Suprapubic skin (tissue), 4 donors: ENCODE measurements at regions not wholly inside any gene's neighbourhood (a gene's known extent, or its start where the extent isn't known, plus 50 kb on each side); places are given as distances from the start of the nearest gene placed in this dataset.
"Not testable (repeated sequence)": the region's sequence is repeated elsewhere in the genome, so short reads cannot be mapped to it uniquely, and the experiment has no call there.

Experiments
- DNase-seq, 2 donors: peaks; one replicate each; pipeline ENCODE4 v3.0.0-alpha.2; 2019; ENCODE audit warnings: low spot score in 2 of 2
- H3K27ac ChIP-seq: fragments of 200-600 bp; sonication (generic); one replicate; pipeline ENCODE4 v1.5.1; 2019
- H3K27me3 ChIP-seq: fragments of 200-600 bp; sonication (generic); one replicate; pipeline ENCODE4 v1.5.1; 2019
- H3K36me3 ChIP-seq: fragments of 200-600 bp; sonication (generic); one replicate; pipeline ENCODE4 v1.5.1; 2019
- H3K4me1 ChIP-seq: fragments of 200-600 bp; sonication (generic); one replicate; pipeline ENCODE4 v1.5.1; 2019
- H3K4me3 ChIP-seq: fragments of 200-600 bp; sonication (generic); one replicate; pipeline ENCODE4 v1.5.1; 2019; ENCODE audit warnings: mild to moderate bottlenecking
- H3K9me3 ChIP-seq: fragments of 200-600 bp; sonication (generic); one replicate; pipeline ENCODE4 v1.5.1; 2019
- CTCF ChIP-seq, 2 donors: fragments of 200-600 bp in 1 of 2; fragments of 450-650 bp in 1 of 2; sonication (generic) in 1 of 2; IDR thresholded peaks; one replicate each; pipeline ENCODE4 v1.5.1; 2016 to 2019; ENCODE audit warnings: antibody characterized with exemption in 2 of 2, mild to moderate bottlenecking in 1 of 2, moderate library complexity in 1 of 2
- EP300 ChIP-seq: sonication (generic); formaldehyde crosslinking; IDR thresholded peaks from one replicate; pipeline ENCODE4 v1.6.1; 2017; ENCODE audit warnings: antibody characterized with exemption
- POLR2A ChIP-seq, 2 donors: fragments of 450-650 bp; IDR thresholded peaks; one replicate each; pipeline ENCODE4 v1.6.1; 2017; ENCODE audit warnings: antibody characterized with exemption in 2 of 2, mild to moderate bottlenecking in 2 of 2, moderate library complexity in 2 of 2
- POLR2AphosphoS5 ChIP-seq, 3 donors: sonication (generic); formaldehyde crosslinking; IDR thresholded peaks; one replicate each; pipeline ENCODE4 v1.6.1; 2017; ENCODE audit warnings: antibody characterized with exemption in 3 of 3
- WGBS: methylation state at CpG from one replicate; pipeline ENCODE4 v1.1.5; 2018; 5-methylcytosine and 5-hydroxymethylcytosine counted together

DNA sequence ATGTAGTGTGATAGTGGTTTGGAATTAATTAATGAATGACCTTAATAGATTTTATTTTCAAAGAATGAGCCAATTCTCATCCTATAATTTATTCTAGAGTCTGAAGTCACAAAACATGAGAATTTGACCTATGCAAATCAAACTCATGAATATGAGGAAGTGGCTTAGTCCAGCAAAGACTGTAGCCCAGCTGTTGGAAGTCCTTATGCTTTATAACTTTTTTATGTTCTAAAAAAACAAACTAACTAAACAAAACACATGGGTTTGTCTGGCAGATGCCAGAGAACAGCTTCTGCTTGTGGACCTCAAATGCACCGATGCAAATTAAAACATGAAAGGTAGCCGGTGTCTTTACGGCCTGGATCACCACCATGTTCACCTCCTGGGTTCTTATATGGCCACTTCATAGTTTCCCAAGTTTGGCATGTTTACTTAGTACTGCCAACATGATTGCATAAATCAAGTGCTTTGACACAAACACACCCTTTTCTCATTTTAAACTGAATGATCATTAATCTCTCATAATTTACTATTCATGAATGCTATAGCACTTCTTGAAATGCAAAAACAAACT is 277.4 kb downstream of the PAPSS1 start:
- TF ChIP-seq EP300 (no peak), POLR2A (IDR thresholded peaks at IDR 0.05) (no peak), POLR2AphosphoS5 (IDR thresholded peaks at IDR 0.05) (no peak), CTCF (IDR thresholded peaks at IDR 0.05) (no peak)
- H3K4me3 ChIP-seq = no peak overlapping the region
- no peaks in the 10 kb centered on the region for H3K27me3 ChIP-seq
- H3K36me3 ChIP-seq = no peaks in the 10 kb centered on the region
- no peaks in the 10 kb centered on the region for H3K9me3 ChIP-seq
- no peaks in the 10 kb centered on the region for H3K4me1 ChIP-seq
- H3K27ac ChIP-seq = no peak overlapping the region
- no peak for DNase-seq
- WGBS = 45% methylated on average over 3 of the region's 3 CpGs

GRCh38 chr4:107439401-107439800 is 280.6 kb downstream of the PAPSS1 start:
- Histone ChIP-seq H3K9me3 (no peaks in the 10 kb centered on the region), H3K4me3 (no peak overlapping the region), H3K4me1 (no peaks in the 10 kb centered on the region), H3K27me3 (no peaks in the 10 kb centered on the region), H3K36me3 (no peaks in the 10 kb centered on the region), H3K27ac (no peak overlapping the region)
- TF ChIP-seq CTCF (IDR thresholded peaks at IDR 0.05) = no peak
- TF ChIP-seq POLR2AphosphoS5 (IDR thresholded peaks at IDR 0.05) = no peak
- no peak for TF ChIP-seq POLR2A (IDR thresholded peaks at IDR 0.05)
- no peak for TF ChIP-seq EP300
- 100% methylated on average over 3 of the region's 3 CpGs for WGBS
- no peak for DNase-seq

GRCh38 chr4:107436471-107436870 is 283.6 kb downstream of the PAPSS1 start:
- DNase-seq, H3K4me1 ChIP-seq, H3K27me3 ChIP-seq, H3K36me3 ChIP-seq, H3K4me3 ChIP-seq, H3K27ac ChIP-seq, H3K9me3 ChIP-seq: not testable (repeated sequence)
- 17% methylated on average over 1 of the region's 1 CpG for WGBS

DNA sequence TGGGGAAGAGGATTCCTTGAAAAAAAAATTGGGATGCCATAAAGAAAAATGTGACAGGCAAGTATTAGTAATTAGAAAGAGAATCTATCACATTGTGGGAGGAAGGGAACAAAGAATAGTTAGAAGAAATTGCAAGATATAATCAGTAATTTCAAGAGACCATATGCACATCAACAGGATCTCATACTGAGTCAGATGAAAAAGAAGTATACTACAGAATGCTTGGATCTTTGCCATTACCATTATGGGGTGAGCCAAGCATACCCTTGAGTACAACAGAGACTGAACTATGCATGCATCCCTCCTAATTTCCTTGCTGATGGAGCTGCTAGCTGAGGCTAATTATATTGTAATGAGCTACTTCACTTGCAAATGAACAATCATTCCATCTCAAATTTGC is 287.6 kb downstream of the PAPSS1 start:
- no peak for TF ChIP-seq EP300
- Histone ChIP-seq H3K36me3 (no peaks in the 10 kb centered on the region), H3K27me3 (no peaks in the 10 kb centered on the region), H3K4me1 (no peaks in the 10 kb centered on the region), H3K27ac (no peak overlapping the region), H3K9me3 (no peaks in the 10 kb centered on the region), H3K4me3 (no peak overlapping the region)
- no peak for DNase-seq

- 90% methylated on average over 2 of the region's 2 CpGs for WGBS
- H3K9me3 ChIP-seq = no peaks in the 10 kb centered on the region
- no peak for DNase-seq
- no peaks in the 10 kb centered on the region for H3K36me3 ChIP-seq
- no peak overlapping the region for H3K27ac ChIP-seq
- H3K4me3 ChIP-seq = no peak overlapping the region
- TF ChIP-seq POLR2A (IDR thresholded peaks at IDR 0.05) (no peak), EP300 (no peak), CTCF (IDR thresholded peaks at IDR 0.05) (no peak), POLR2AphosphoS5 (IDR thresholded peaks at IDR 0.05) (no peak)
- no peaks in the 10 kb centered on the region for H3K4me1 ChIP-seq
- H3K27me3 ChIP-seq = no peaks in the 10 kb centered on the region
Observed at GRCh38 chr4:107423677-107424405, 296.2 kb downstream of the PAPSS1 start.

GRCh38 chr4:107419536-107419935 is 300.5 kb downstream of the PAPSS1 start:
- H3K4me3 ChIP-seq, H3K36me3 ChIP-seq, H3K4me1 ChIP-seq, H3K9me3 ChIP-seq, DNase-seq, H3K27ac ChIP-seq, H3K27me3 ChIP-seq: not testable (repeated sequence)
- WGBS = 65% methylated on average over 2 of the region's 2 CpGs

- H3K27ac ChIP-seq = no peak overlapping the region
- no peaks in the 10 kb centered on the region for H3K36me3 ChIP-seq
- no peaks in the 10 kb centered on the region for H3K27me3 ChIP-seq
- no peak for TF ChIP-seq CTCF (IDR thresholded peaks at IDR 0.05)
- no peak for TF ChIP-seq POLR2AphosphoS5 (IDR thresholded peaks at IDR 0.05)
- TF ChIP-seq EP300 = no peak
- TF ChIP-seq POLR2A (IDR thresholded peaks at IDR 0.05) = no peak
- 39% methylated on average over 2 of the region's 2 CpGs for WGBS
- H3K9me3 ChIP-seq = no peaks in the 10 kb centered on the region
- H3K4me3 ChIP-seq = no peak overlapping the region
- no peaks in the 10 kb centered on the region for H3K4me1 ChIP-seq
- no peak for DNase-seq
Observed at GRCh38 chr4:107419052-107419451, 301.0 kb downstream of the PAPSS1 start.

GRCh38 chr4:107415490-107415889 is 304.5 kb downstream of the PAPSS1 start:
- 87% methylated on average over 5 of the region's 5 CpGs for WGBS
- H3K27ac ChIP-seq, H3K9me3 ChIP-seq, H3K36me3 ChIP-seq, H3K27me3 ChIP-seq, H3K4me1 ChIP-seq, H3K4me3 ChIP-seq, DNase-seq: not testable (repeated sequence)

DNA sequence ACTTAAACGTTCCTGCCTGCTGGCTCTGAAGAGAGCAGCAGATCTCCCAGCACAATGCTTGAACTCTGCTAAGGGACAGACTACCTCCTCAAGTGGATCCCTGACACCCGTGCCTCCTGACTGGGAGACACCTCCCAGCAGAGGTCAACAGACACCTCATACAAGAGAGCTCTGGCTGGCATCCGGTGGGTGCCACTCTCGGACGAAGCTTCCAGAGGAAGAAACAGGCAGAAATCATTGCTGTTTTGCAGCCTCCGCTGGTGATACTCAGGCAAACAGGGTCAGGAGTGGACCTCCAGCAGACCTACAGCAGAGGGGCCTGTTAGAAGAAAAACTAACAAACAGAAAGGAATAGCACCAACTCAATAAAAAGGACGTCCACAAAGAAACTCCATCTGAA is 310.2 kb downstream of the PAPSS1 start:
- H3K9me3 ChIP-seq, H3K36me3 ChIP-seq, H3K4me1 ChIP-seq, H3K27ac ChIP-seq, DNase-seq, H3K4me3 ChIP-seq, H3K27me3 ChIP-seq: not testable (repeated sequence)
- WGBS = 95% methylated on average over 7 of the region's 7 CpGs
